ENCODE measurements at regions not wholly inside any gene's neighbourhood (a gene's known extent, or its start where the extent isn't known, plus 50 kb on each side); places are given as distances from the start of the nearest gene placed in this dataset.

- H3K14ac ChIP-seq (ENCODE audit: low read length) = no peak overlapping the region
- H2BK15ac ChIP-seq (ENCODE audit: low read length) = no peak overlapping the region
- H2BK120ac ChIP-seq (ENCODE audit: low read depth, low read length) = no peak overlapping the region
- H2BK5ac ChIP-seq (ENCODE audit: low read length) = no peak overlapping the region
- H3K23ac ChIP-seq (ENCODE audit: low read depth, low read length, poor library complexity) = no peak overlapping the region
- WGBS, 2 donors (ENCODE audit: extremely low coverage in 2 of 2, insufficient read length in 2 of 2, insufficient replicate concordance in 1 of 2) = no CpG with 5 or more reads among the region's 7 CpGs
- DNase-seq (ENCODE audit: low spot score) = no peak
- H2AFZ ChIP-seq (ENCODE audit: low read length) = no peak overlapping the region
- H3K4me2 ChIP-seq (ENCODE audit: insufficient read depth, low read length, poor library complexity, severe bottlenecking) = no peak overlapping the region
- H3K27me3 ChIP-seq (ENCODE audit: control insufficient read depth in 3 of 3, insufficient read depth in 3 of 3, low read depth in 1 of 3, low read length in 3 of 3) = no peaks in the 10 kb centered on the region
- H3K79me1 ChIP-seq (ENCODE audit: low read depth, low read length) = no peaks in the 10 kb centered on the region
- no peak overlapping the region for H2AK5ac ChIP-seq (ENCODE audit: low read depth, low read length)
- no peak overlapping the region for H3K9ac ChIP-seq (ENCODE audit: low read depth, low read length, poor library complexity)
- no peak overlapping the region for H3K4ac ChIP-seq (ENCODE audit: low read length)
- no peak overlapping the region for H3K4me3 ChIP-seq (ENCODE audit: low read length in 2 of 2)
- H3K4me1 ChIP-seq (ENCODE audit: control insufficient read depth in 2 of 2, insufficient read depth in 1 of 2, low read depth in 1 of 2, low read length in 2 of 2) = peaks cover 4 to 16% of the 10 kb centered on the region in 2 donors
- H4K91ac ChIP-seq (ENCODE audit: low read depth, low read length, poor library complexity) = no peak overlapping the region
- H4K8ac ChIP-seq (ENCODE audit: low read depth, low read length) = no peak overlapping the region
- H3K36me3 ChIP-seq (replicated peaks in 1 of 2; ENCODE audit: control insufficient read depth in 2 of 2, insufficient read depth in 2 of 2, low read length in 2 of 2) = no peaks in the 10 kb centered on the region
- H3K9me3 ChIP-seq (replicated peaks in 1 of 2; ENCODE audit: control insufficient read depth in 2 of 2, insufficient read depth in 1 of 2, low read depth in 1 of 2, low read length in 2 of 2) = no peaks in the 10 kb centered on the region
- no peak overlapping the region for H3K18ac ChIP-seq (ENCODE audit: low read length)
- no peak overlapping the region for H3K27ac ChIP-seq (replicated peaks; ENCODE audit: low read length)
- no peak overlapping the region for H2BK12ac ChIP-seq (ENCODE audit: low read length)
These were observed 549.7 kb upstream of the TENM3 start for GRCh38 chr4:181693517-181693916.

- Histone ChIP-seq H4K91ac (ENCODE audit: low read depth, low read length, poor library complexity) (no peak overlapping the region), H2BK5ac (ENCODE audit: low read length) (no peak overlapping the region), H2AK5ac (ENCODE audit: low read depth, low read length) (no peak overlapping the region), H3K27ac (replicated peaks; ENCODE audit: low read length) (no peak overlapping the region), H3K4me1 (ENCODE audit: control insufficient read depth in 2 of 2, insufficient read depth in 1 of 2, low read depth in 1 of 2, low read length in 2 of 2) (peaks cover 4 to 6% of the 10 kb centered on the region in 2 donors), H3K36me3 (replicated peaks in 1 of 2; ENCODE audit: control insufficient read depth in 2 of 2, insufficient read depth in 2 of 2, low read length in 2 of 2) (no peaks in the 10 kb centered on the region), H3K4me2 (ENCODE audit: insufficient read depth, low read length, poor library complexity, severe bottlenecking) (no peak overlapping the region), H3K14ac (ENCODE audit: low read length) (no peak overlapping the region), H3K27me3 (ENCODE audit: control insufficient read depth in 3 of 3, insufficient read depth in 3 of 3, low read depth in 1 of 3, low read length in 3 of 3) (no peaks in the 10 kb centered on the region), H2BK15ac (ENCODE audit: low read length) (no peak overlapping the region), H2AFZ (ENCODE audit: low read length) (no peak overlapping the region), H3K79me1 (ENCODE audit: low read depth, low read length) (no peaks in the 10 kb centered on the region), H3K4ac (ENCODE audit: low read length) (no peak overlapping the region), H3K23ac (ENCODE audit: low read depth, low read length, poor library complexity) (no peak overlapping the region), H3K9ac (ENCODE audit: low read depth, low read length, poor library complexity) (no peak overlapping the region), H2BK120ac (ENCODE audit: low read depth, low read length) (no peak overlapping the region), H3K4me3 (ENCODE audit: low read length in 2 of 2) (no peak overlapping the region), H2BK12ac (ENCODE audit: low read length) (no peak overlapping the region), H4K8ac (ENCODE audit: low read depth, low read length) (no peak overlapping the region), H3K18ac (ENCODE audit: low read length) (no peak overlapping the region), H3K9me3 (replicated peaks in 1 of 2; ENCODE audit: control insufficient read depth in 2 of 2, insufficient read depth in 1 of 2, low read depth in 1 of 2, low read length in 2 of 2) (no peaks in the 10 kb centered on the region)
- no CpG with 5 or more reads among the region's 1 CpG for WGBS, 2 donors (ENCODE audit: extremely low coverage in 2 of 2, insufficient read length in 2 of 2, insufficient replicate concordance in 1 of 2)
- DNase-seq (ENCODE audit: low spot score) = no peak
These were observed 545.0 kb upstream of the TENM3 start for GRCh38 chr4:181698221-181698620.

- no peak overlapping the region for H2BK5ac ChIP-seq (ENCODE audit: low read length)
- WGBS, 2 donors (ENCODE audit: extremely low coverage in 2 of 2, insufficient read length in 2 of 2, insufficient replicate concordance in 1 of 2) = no CpG with 5 or more reads among the region's 5 CpGs
- no peak overlapping the region for H3K14ac ChIP-seq (ENCODE audit: low read length)
These were observed 542.0 kb upstream of the TENM3 start for GRCh38 chr4:181701214-181701613.

GRCh38 chr4:181701894-181702293, 541.3 kb upstream of the TENM3 start:
- Histone ChIP-seq H3K27ac (replicated peaks; ENCODE audit: low read length) (no peak overlapping the region), H3K23ac (ENCODE audit: low read depth, low read length, poor library complexity) (no peak overlapping the region), H2AK5ac (ENCODE audit: low read depth, low read length) (no peak overlapping the region), H3K4ac (ENCODE audit: low read length) (no peak overlapping the region), H3K27me3 (ENCODE audit: control insufficient read depth in 3 of 3, insufficient read depth in 3 of 3, low read depth in 1 of 3, low read length in 3 of 3) (no peaks in the 10 kb centered on the region), H2BK15ac (ENCODE audit: low read length) (no peak overlapping the region), H3K14ac (ENCODE audit: low read length) (no peak overlapping the region), H3K9ac (ENCODE audit: low read depth, low read length, poor library complexity) (no peak overlapping the region), H3K36me3 (replicated peaks in 1 of 2; ENCODE audit: control insufficient read depth in 2 of 2, insufficient read depth in 2 of 2, low read length in 2 of 2) (no peaks in the 10 kb centered on the region), H3K4me2 (ENCODE audit: insufficient read depth, low read length, poor library complexity, severe bottlenecking) (no peak overlapping the region), H4K8ac (ENCODE audit: low read depth, low read length) (no peak overlapping the region), H2AFZ (ENCODE audit: low read length) (no peak overlapping the region), H3K4me1 (ENCODE audit: control insufficient read depth in 2 of 2, insufficient read depth in 1 of 2, low read depth in 1 of 2, low read length in 2 of 2) (peaks cover 4 to 6% of the 10 kb centered on the region in 2 donors), H2BK5ac (ENCODE audit: low read length) (no peak overlapping the region), H3K9me3 (replicated peaks in 1 of 2; ENCODE audit: control insufficient read depth in 2 of 2, insufficient read depth in 1 of 2, low read depth in 1 of 2, low read length in 2 of 2) (no peaks in the 10 kb centered on the region), H3K18ac (ENCODE audit: low read length) (no peak overlapping the region), H4K91ac (ENCODE audit: low read depth, low read length, poor library complexity) (no peak overlapping the region), H2BK120ac (ENCODE audit: low read depth, low read length) (no peak overlapping the region), H3K4me3 (ENCODE audit: low read length in 2 of 2) (no peak overlapping the region), H2BK12ac (ENCODE audit: low read length) (no peak overlapping the region), H3K79me1 (ENCODE audit: low read depth, low read length) (no peaks in the 10 kb centered on the region)
- no peak for DNase-seq (ENCODE audit: low spot score)
- WGBS, 2 donors (ENCODE audit: extremely low coverage in 2 of 2, insufficient read length in 2 of 2, insufficient replicate concordance in 1 of 2) = no CpG with 5 or more reads among the region's 9 CpGs

More at GRCh38 chr4:181701214-181701613, 542.0 kb upstream of the TENM3 start:
- Histone ChIP-seq H3K4ac (ENCODE audit: low read length) (no peak overlapping the region), H3K27me3 (ENCODE audit: control insufficient read depth in 3 of 3, insufficient read depth in 3 of 3, low read depth in 1 of 3, low read length in 3 of 3) (no peaks in the 10 kb centered on the region), H3K27ac (replicated peaks; ENCODE audit: low read length) (no peak overlapping the region), H4K91ac (ENCODE audit: low read depth, low read length, poor library complexity) (no peak overlapping the region), H3K4me1 (ENCODE audit: control insufficient read depth in 2 of 2, insufficient read depth in 1 of 2, low read depth in 1 of 2, low read length in 2 of 2) (peaks cover 4 to 6% of the 10 kb centered on the region in 2 donors), H3K36me3 (replicated peaks in 1 of 2; ENCODE audit: control insufficient read depth in 2 of 2, insufficient read depth in 2 of 2, low read length in 2 of 2) (no peaks in the 10 kb centered on the region), H2BK120ac (ENCODE audit: low read depth, low read length) (no peak overlapping the region), H2AFZ (ENCODE audit: low read length) (no peak overlapping the region), H3K23ac (ENCODE audit: low read depth, low read length, poor library complexity) (no peak overlapping the region), H3K9ac (ENCODE audit: low read depth, low read length, poor library complexity) (no peak overlapping the region), H3K9me3 (replicated peaks in 1 of 2; ENCODE audit: control insufficient read depth in 2 of 2, insufficient read depth in 1 of 2, low read depth in 1 of 2, low read length in 2 of 2) (no peaks in the 10 kb centered on the region), H2BK12ac (ENCODE audit: low read length) (no peak overlapping the region), H4K8ac (ENCODE audit: low read depth, low read length) (no peak overlapping the region), H3K18ac (ENCODE audit: low read length) (no peak overlapping the region), H3K4me2 (ENCODE audit: insufficient read depth, low read length, poor library complexity, severe bottlenecking) (no peak overlapping the region), H3K79me1 (ENCODE audit: low read depth, low read length) (no peaks in the 10 kb centered on the region), H2BK15ac (ENCODE audit: low read length) (no peak overlapping the region), H3K4me3 (ENCODE audit: low read length in 2 of 2) (no peak overlapping the region), H2AK5ac (ENCODE audit: low read depth, low read length) (no peak overlapping the region)
- DNase-seq (ENCODE audit: low spot score) = no peak

Data from neuronal stem cell (in vitro differentiated cells).